HEK293 (cell line): ENCODE measurements at regions not wholly inside any gene's neighbourhood (a gene's known extent, or its start where the extent isn't known, plus 50 kb on each side); places are given as distances from the start of the nearest gene placed in this dataset.
A peak's percentile ranks its signal among the peaks of the same experiment; 100 is the strongest.

Experiments used
- CTCF ChIA-PET: fragments of 350-600 bp; formaldehyde crosslinking; extraction: SDS; loops from one replicate; lab custom pipeline; 2021; ENCODE audit warnings: antibody characterized with exemption; lab: Yijun Ruan, JAX
- POLR2A ChIA-PET: fragments of 300-600 bp; formaldehyde crosslinking; extraction: SDS; loops from one replicate; lab custom pipeline; 2020; ENCODE audit warnings: antibody characterized with exemption, inconsistent platforms; lab: Yijun Ruan, JAX
- H3K27ac ChIP-seq: fragments of 200-500 bp; sonication (Bioruptor generic); 2 replicates; pipeline ENCODE4 v1.5.1; 2014; ENCODE audit warnings: low read depth, low read length, control low read depth, inconsistent platforms; ENCODE audit errors: extremely low read depth
- H3K36me3 ChIP-seq, 2 experiments: fragments of 200-500 bp in 1 of 2; sonication (Bioruptor generic) in 1 of 2; 1 replicate in 1 of 2; 2 replicates in 1 of 2; pipeline ENCODE4 v1.5.1; 2014 to 2017; ENCODE audit warnings: inconsistent platforms in 2 of 2, low read length in 2 of 2; ENCODE audit not compliant: control insufficient read depth in 2 of 2, insufficient read depth in 1 of 2
- H3K4me1 ChIP-seq: fragments of 200-500 bp; sonication (Bioruptor generic); 2 replicates; pipeline ENCODE4 v1.5.1; 2014; ENCODE audit warnings: mild to moderate bottlenecking, low read length, inconsistent platforms; ENCODE audit not compliant: control insufficient read depth, insufficient read depth
- H3K4me3 ChIP-seq: 2 replicates; pipeline ENCODE4 v1.5.1; 2011; ENCODE audit warnings: low read depth, mild to moderate bottlenecking, control low read depth, low read length, moderate library complexity
- H3K9me3 ChIP-seq: fragments of 200-500 bp; sonication (Bioruptor generic); 2 replicates; pipeline ENCODE4 v1.5.1; 2014; ENCODE audit warnings: low read depth, low read length, inconsistent platforms; ENCODE audit not compliant: control insufficient read depth, insufficient read depth
- BCL11B ChIP-seq: fragments of 450-650 bp; formaldehyde crosslinking; IDR thresholded peaks from 2 replicates; pipeline ENCODE4 v1.5.1; 2016; ENCODE audit warnings: low read depth, missing biosample characterization, missing genetic modification characterization
- CTCF ChIP-seq: fragments of 450-650 bp; formaldehyde crosslinking; IDR thresholded peaks from 2 replicates; pipeline ENCODE4 v1.5.1; 2016; ENCODE audit warnings: missing biosample characterization, missing genetic modification characterization
- HOXC10 ChIP-seq: sonication (generic); formaldehyde crosslinking; IDR thresholded peaks from 2 replicates; pipeline ENCODE4 v1.8.1; 2023; ENCODE audit warnings: mild to moderate bottlenecking, missing genetic modification reagents
- SETDB1 ChIP-seq: IDR thresholded peaks from one replicate; pipeline ENCODE4 v1.6.1; 2017; ENCODE audit warnings: mild to moderate bottlenecking, low read length, moderate library complexity, mixed read lengths; ENCODE audit not compliant: insufficient read length
- ZBTB8A ChIP-seq: fragments of 450-650 bp; formaldehyde crosslinking; IDR thresholded peaks from 2 replicates; pipeline ENCODE4 v1.5.1; 2016; ENCODE audit warnings: missing biosample characterization, missing genetic modification characterization
- ZFHX2 ChIP-seq: fragments of 450-650 bp; formaldehyde crosslinking; conservative IDR thresholded peaks from 2 replicates; pipeline ENCODE4 v1.5.1; 2016; ENCODE audit warnings: missing biosample characterization, missing genetic modification characterization
- ZFP41 ChIP-seq: fragments of 450-650 bp; formaldehyde crosslinking; IDR thresholded peaks from 2 replicates; pipeline ENCODE4 v1.5.1; 2016; ENCODE audit warnings: missing biosample characterization, missing genetic modification characterization, borderline replicate concordance
- ZNF138 ChIP-seq: fragments of 450-650 bp; formaldehyde crosslinking; IDR thresholded peaks from 2 replicates; pipeline ENCODE4 v1.5.1; 2016; ENCODE audit warnings: missing biosample characterization, missing genetic modification characterization, borderline replicate concordance
- ZNF169 ChIP-seq: fragments of 450-650 bp; formaldehyde crosslinking; IDR thresholded peaks from 2 replicates; pipeline ENCODE4 v1.5.1; 2016; ENCODE audit warnings: missing biosample characterization, missing genetic modification characterization
- ZNF23 ChIP-seq: fragments of 450-650 bp; formaldehyde crosslinking; IDR thresholded peaks from 2 replicates; pipeline ENCODE4 v1.5.1; 2016; ENCODE audit warnings: missing biosample characterization, missing genetic modification characterization, borderline replicate concordance
- ZNF239 ChIP-seq: fragments of 450-650 bp; formaldehyde crosslinking; IDR thresholded peaks from 2 replicates; pipeline ENCODE4 v1.5.1; 2016; ENCODE audit warnings: missing biosample characterization, missing genetic modification characterization
- ZNF366 ChIP-seq: fragments of 450-650 bp; formaldehyde crosslinking; conservative IDR thresholded peaks from 2 replicates; pipeline ENCODE4 v1.5.1; 2016; ENCODE audit warnings: missing biosample characterization, missing genetic modification characterization
- ZNF423 ChIP-seq: fragments of 450-650 bp; formaldehyde crosslinking; IDR thresholded peaks from 2 replicates; pipeline ENCODE4 v1.5.1; 2016; ENCODE audit warnings: missing biosample characterization, missing genetic modification characterization
- ZNF426 ChIP-seq: fragments of 450-650 bp; formaldehyde crosslinking; IDR thresholded peaks from 2 replicates; pipeline ENCODE4 v1.5.1; 2017; ENCODE audit warnings: missing biosample characterization, missing genetic modification characterization, mild to moderate bottlenecking, inconsistent platforms, moderate library complexity
- ZNF510 ChIP-seq: fragments of 450-650 bp; formaldehyde crosslinking; IDR thresholded peaks from 2 replicates; pipeline ENCODE4 v1.5.1; 2018; ENCODE audit warnings: mild to moderate bottlenecking, missing genetic modification characterization, missing biosample characterization; ENCODE audit not compliant: insufficient replicate concordance
- ZNF530 ChIP-seq: fragments of 450-650 bp; formaldehyde crosslinking; IDR thresholded peaks from 2 replicates; pipeline ENCODE4 v1.5.1; 2016; ENCODE audit warnings: low read depth, missing biosample characterization, missing genetic modification characterization
- ZNF558 ChIP-seq: fragments of 450-650 bp; formaldehyde crosslinking; IDR thresholded peaks from 2 replicates; pipeline ENCODE4 v1.5.1; 2016; ENCODE audit warnings: missing biosample characterization, missing genetic modification characterization
- ZNF560 ChIP-seq: fragments of 450-650 bp; formaldehyde crosslinking; IDR thresholded peaks from 2 replicates; pipeline ENCODE4 v1.5.1; 2017; ENCODE audit warnings: missing biosample characterization, missing genetic modification characterization, borderline replicate concordance
- ZNF600 ChIP-seq: fragments of 450-650 bp; formaldehyde crosslinking; IDR thresholded peaks from 2 replicates; pipeline ENCODE4 v1.5.1; 2016; ENCODE audit warnings: missing biosample characterization, missing genetic modification characterization
- ZNF654 ChIP-seq: fragments of 450-650 bp; formaldehyde crosslinking; IDR thresholded peaks from 2 replicates; pipeline ENCODE4 v1.5.1; 2016; ENCODE audit warnings: low read depth, missing biosample characterization, missing genetic modification characterization
- ZNF664 ChIP-seq: fragments of 450-650 bp; formaldehyde crosslinking; IDR thresholded peaks from 2 replicates; pipeline ENCODE4 v1.5.1; 2016; ENCODE audit warnings: missing biosample characterization, missing genetic modification characterization
- ZNF670 ChIP-seq: fragments of 450-650 bp; formaldehyde crosslinking; IDR thresholded peaks from 2 replicates; pipeline ENCODE4 v1.5.1; 2016; ENCODE audit warnings: missing biosample characterization, missing genetic modification characterization, low read depth
- ZNF701 ChIP-seq: fragments of 450-650 bp; formaldehyde crosslinking; IDR thresholded peaks from 2 replicates; pipeline ENCODE4 v1.5.1; 2016; ENCODE audit warnings: missing biosample characterization, missing genetic modification characterization
- TF ChIP-seq, protein P1 (sequence below): fragments of 450-650 bp; formaldehyde crosslinking; IDR thresholded peaks from 2 replicates; pipeline ENCODE4 v1.5.1; 2016; ENCODE audit warnings: missing biosample characterization, missing genetic modification characterization

GRCh38 chr9:126159430-126160060 is 167.1 kb upstream of the MVB12B start:
- no peak for TF ChIP-seq ZNF654 (tag by site-specific recombination)
- no peak for TF ChIP-seq ZNF600 (tag by site-specific recombination)
- no peak for TF ChIP-seq ZNF558
- no peaks in the 10 kb centered on the region for H3K36me3 ChIP-seq
- no peaks in the 10 kb centered on the region for H3K9me3 ChIP-seq
- no peak overlapping the region for H3K27ac ChIP-seq
- POLR2A ChIA-PET, result no interaction called here
- no peaks in the 10 kb centered on the region for H3K4me1 ChIP-seq
- no peak overlapping the region for H3K4me3 ChIP-seq
- CTCF ChIA-PET, result interaction anchor here (0.9 kb wide), 1 partner anchor 88 kb away, joined by 3 read pairs; no protein-coding TSS in a partner anchor

GRCh38 chr9:126160067-126160853 is 166.4 kb upstream of the MVB12B start:
- ChIA-PET CTCF (no interaction called here), POLR2A (interaction anchor here (0.6 kb wide), 2 partner anchors 21 to 741 kb away, joined by 3 read pairs; no protein-coding TSS in a partner anchor)
- Histone ChIP-seq H3K9me3 (no peaks in the 10 kb centered on the region), H3K27ac (no peak overlapping the region), H3K4me1 (no peaks in the 10 kb centered on the region), H3K4me3 (no peak overlapping the region), H3K36me3 (no peaks in the 10 kb centered on the region)
- no peak for TF ChIP-seq SETDB1
- TF ChIP-seq ZFP41 (tag by site-specific recombination), result no peak
- no peak for TF ChIP-seq ZNF23 (tag by site-specific recombination)
- TF ChIP-seq ZNF600 (tag by site-specific recombination), result no peak
- TF ChIP-seq, protein P1, sequence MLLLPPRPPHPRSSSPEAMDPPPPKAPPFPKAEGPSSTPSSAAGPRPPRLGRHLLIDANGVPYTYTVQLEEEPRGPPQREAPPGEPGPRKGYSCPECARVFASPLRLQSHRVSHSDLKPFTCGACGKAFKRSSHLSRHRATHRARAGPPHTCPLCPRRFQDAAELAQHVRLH, result no peak
- no peak for TF ChIP-seq ZNF664 (tag by site-specific recombination)
- TF ChIP-seq ZNF426 (tag by site-specific recombination), result no peak
- TF ChIP-seq ZNF169 (tag by site-specific recombination), result no peak

- TF ChIP-seq ZNF600 (tag by site-specific recombination) (no peak), BCL11B (no peak), ZNF366 (tag by site-specific recombination) (peak; percentile 86), ZFP41 (tag by site-specific recombination) (no peak), ZNF664 (tag by site-specific recombination) (peak; percentile 53; the same call in 1 of the 2 replicates), ZNF670 (tag by site-specific recombination) (no peak)
- TF ChIP-seq, all 188 proteins: peak for 2
- H3K9me3 ChIP-seq, result no peaks in the 10 kb centered on the region
- no peak overlapping the region for H3K4me3 ChIP-seq
- ChIA-PET CTCF (no interaction called here), POLR2A (interaction anchor here (0.6 kb wide), 1 partner anchor 20 kb away, joined by 3 read pairs; no protein-coding TSS in a partner anchor)
- no peak overlapping the region for H3K27ac ChIP-seq
- no peaks in the 10 kb centered on the region for H3K36me3 ChIP-seq
- no peaks in the 10 kb centered on the region for H3K4me1 ChIP-seq
Measured at GRCh38 chr9:126160854-126161329, 165.7 kb upstream of the MVB12B start.

DNA sequence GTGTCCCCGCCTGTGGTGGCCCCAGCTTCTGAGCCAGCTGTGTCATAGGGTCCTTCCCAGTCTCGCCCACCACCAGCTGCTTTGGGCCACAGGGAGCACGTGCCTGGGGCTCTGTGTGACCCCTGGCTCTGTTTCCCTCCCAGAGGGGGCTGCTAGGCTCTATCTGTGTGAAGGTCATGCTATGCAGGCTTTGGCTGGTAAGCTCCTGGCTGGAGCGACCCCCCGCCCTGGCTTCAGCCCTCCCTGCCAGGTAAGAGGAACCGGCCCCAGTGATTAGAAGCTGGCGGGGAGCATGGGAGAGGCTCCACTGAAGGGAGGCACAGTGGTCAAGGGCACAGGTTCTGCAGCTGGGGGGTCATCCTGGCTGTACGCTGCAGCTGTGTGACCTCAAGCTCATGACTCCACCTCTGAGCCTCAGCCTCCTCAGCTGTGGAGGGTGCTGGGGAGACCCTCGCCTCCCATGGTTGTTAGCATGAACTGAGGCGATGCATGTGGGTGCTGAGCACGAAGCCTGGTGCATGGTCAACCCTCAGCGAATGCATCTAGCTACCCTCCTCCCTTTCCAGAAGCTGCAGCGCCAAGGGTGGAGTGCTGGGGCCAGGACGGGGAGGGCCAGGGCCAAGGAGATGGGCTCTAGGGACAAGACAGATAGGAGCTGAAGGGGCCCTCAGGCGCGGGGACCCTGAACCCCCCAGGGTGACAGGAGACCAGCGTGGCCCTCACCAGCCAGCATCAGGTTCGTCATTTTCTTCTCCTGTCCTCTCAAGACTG is 163.8 kb upstream of the MVB12B start:
- ChIA-PET CTCF (interaction anchor here (0.9 to 1.2 kb wide), 2 partner anchors 12 to 17 kb away, joined by 3 to 5 read pairs; no protein-coding TSS in a partner anchor), POLR2A (interaction anchor here (0.6 kb wide), 1 partner anchor 17 kb away, joined by 3 read pairs; no protein-coding TSS in a partner anchor)
- Histone ChIP-seq H3K9me3 (no peaks in the 10 kb centered on the region), H3K4me1 (no peaks in the 10 kb centered on the region), H3K27ac (no peak overlapping the region), H3K4me3 (no peak overlapping the region), H3K36me3 (no peaks in the 10 kb centered on the region)
- TF ChIP-seq ZNF510 (tag by site-specific recombination) (no peak), ZNF138 (tag by site-specific recombination) (no peak), ZNF239 (tag by site-specific recombination) (no peak), ZFHX2 (tag by site-specific recombination) (no peak), HOXC10 (CRISPR knock-in tag) (no peak), CTCF (no peak), ZBTB8A (tag by site-specific recombination) (no peak), ZNF560 (tag by site-specific recombination) (no peak), ZNF530 (no peak), ZNF701 (tag by site-specific recombination) (no peak), ZNF423 (tag by site-specific recombination) (no peak)
